ENCODE measurements at regions not wholly inside any gene's neighbourhood (a gene's known extent, or its start where the extent isn't known, plus 50 kb on each side); places are given as distances from the start of the nearest gene placed in this dataset.
A peak's percentile ranks its signal among the peaks of the same experiment; 100 is the strongest.

- no peak for DNase-seq (ENCODE audit: low spot score)
These were observed 268.7 kb upstream of the ARRDC4 start for GRCh38 chr15:97691799-97692198.

- DNase-seq (ENCODE audit: low spot score) = no peak
These were observed 268.0 kb upstream of the ARRDC4 start for GRCh38 chr15:97692301-97693015.

- no peak for DNase-seq (ENCODE audit: low spot score)
These were observed 266.0 kb upstream of the ARRDC4 start for GRCh38 chr15:97694456-97694855.

GRCh38 chr15:97703400-97703799 lies 257.1 kb upstream of the ARRDC4 start:
- DNase-seq (ENCODE audit: low spot score) = no peak

- no peak for DNase-seq (ENCODE audit: low spot score)
These were observed 254.4 kb upstream of the ARRDC4 start for GRCh38 chr15:97706059-97706458.

GRCh38 chr15:97708252-97708651 lies 252.3 kb upstream of the ARRDC4 start:
- no peak for DNase-seq (ENCODE audit: low spot score)

GRCh38 chr15:97712530-97712929 lies 248.0 kb upstream of the ARRDC4 start:
- no peak for DNase-seq (ENCODE audit: low spot score)

- no peak for DNase-seq (ENCODE audit: low spot score)
These were observed 242.7 kb upstream of the ARRDC4 start for GRCh38 chr15:97717806-97718205.

- DNase-seq (ENCODE audit: low spot score) = no peak
These were observed 242.0 kb upstream of the ARRDC4 start for GRCh38 chr15:97718509-97718908.

- DNase-seq (ENCODE audit: low spot score) = no peak
These were observed 231.7 kb upstream of the ARRDC4 start for GRCh38 chr15:97728791-97729190.

GRCh38 chr15:97729270-97729669 lies 231.2 kb upstream of the ARRDC4 start:
- no peak for DNase-seq (ENCODE audit: low spot score)

- DNase-seq (ENCODE audit: low spot score) = no peak
These were observed 230.2 kb upstream of the ARRDC4 start for GRCh38 chr15:97730315-97730714.

- DNase-seq (ENCODE audit: low spot score) = no peak
These were observed 228.6 kb upstream of the ARRDC4 start for GRCh38 chr15:97731859-97732258.

GRCh38 chr15:97733373-97733772 lies 227.1 kb upstream of the ARRDC4 start:
- DNase-seq (ENCODE audit: low spot score) = no peak

- no peak for DNase-seq (ENCODE audit: low spot score)
These were observed 223.8 kb upstream of the ARRDC4 start for GRCh38 chr15:97736748-97737147.

- DNase-seq (ENCODE audit: low spot score) = peak; percentile 39
These were observed 214.9 kb upstream of the ARRDC4 start for GRCh38 chr15:97745481-97746071.

GRCh38 chr15:97747342-97747741 lies 213.2 kb upstream of the ARRDC4 start:
- DNase-seq (ENCODE audit: low spot score) = no peak

- DNase-seq (ENCODE audit: low spot score) = no peak
These were observed 211.9 kb upstream of the ARRDC4 start for GRCh38 chr15:97748576-97748975.

GRCh38 chr15:97750060-97750459 lies 210.4 kb upstream of the ARRDC4 start:
- no peak for DNase-seq (ENCODE audit: low spot score)

- DNase-seq (ENCODE audit: low spot score) = no peak
These were observed 204.8 kb upstream of the ARRDC4 start for GRCh38 chr15:97755726-97756125.

GRCh38 chr15:97759363-97759762 lies 201.1 kb upstream of the ARRDC4 start:
- peak; percentile 91 for DNase-seq (ENCODE audit: low spot score)

GRCh38 chr15:97761110-97761509 lies 199.4 kb upstream of the ARRDC4 start:
- DNase-seq (ENCODE audit: low spot score) = no peak

- no peak for DNase-seq (ENCODE audit: low spot score)
These were observed 177.3 kb upstream of the ARRDC4 start for GRCh38 chr15:97783240-97783639.

- DNase-seq (ENCODE audit: low spot score) = no peak
These were observed 173.8 kb upstream of the ARRDC4 start for GRCh38 chr15:97786741-97787140.
